ENCODE measurements at regions not wholly inside any gene's neighbourhood (a gene's known extent, or its start where the extent isn't known, plus 50 kb on each side); places are given as distances from the start of the nearest gene placed in this dataset.

DNA sequence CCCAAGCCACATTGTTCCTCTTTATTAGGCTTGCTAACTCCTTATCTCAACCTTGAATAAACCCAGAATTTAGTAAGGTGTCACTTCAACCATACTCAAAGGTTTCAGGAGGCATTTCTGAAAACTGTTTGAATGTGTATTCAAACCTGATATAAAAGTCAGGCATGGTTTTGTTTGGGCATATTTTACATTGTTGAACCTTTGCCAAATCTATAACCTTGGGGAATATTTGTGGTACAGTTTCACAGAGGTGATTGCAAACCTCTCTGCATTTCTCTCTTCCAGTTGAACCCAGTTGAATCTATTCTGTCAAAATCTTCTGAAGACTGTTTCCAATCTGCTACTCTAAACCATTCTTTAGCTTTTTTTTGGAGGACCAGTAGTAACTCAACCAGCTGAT is 409.0 kb downstream of the TECRL start:
- intact Hi-C loops (cut with micrococcal nuclease) (no loop called here), dilution Hi-C loops (cut with HindIII; ENCODE audit: low sequenced_read_pairs, unreplicated experiment) (no loop called here), in situ Hi-C loops (cut with MboI; ENCODE audit: low sequenced_read_pairs) (no loop called here)
- Histone ChIP-seq H4K20me1 (ENCODE audit: insufficient read depth, low read length) (no peaks in the 10 kb centered on the region), H2BK20ac (ENCODE audit: low read depth, low read length) (no peak overlapping the region), H3K4me2 (ENCODE audit: low read depth, low read length) (no peak overlapping the region), H3K9ac (ENCODE audit: low read depth, low read length) (no peak overlapping the region), H2AK9ac (replicated peaks; ENCODE audit: low read depth, low read length, poor library complexity) (no peak overlapping the region), H3K27ac (ENCODE audit: insufficient read depth, low read length) (no peak overlapping the region), H3K9me3 (ENCODE audit: control insufficient read depth, insufficient read depth, low read length) (0 out of 2 replicates have a peak, but pooled peaks cover 1% of the 10 kb centered on the region), H2AFZ (replicated peaks; ENCODE audit: low read length, poor library complexity) (no peak overlapping the region), H3K18ac (ENCODE audit: low read depth, low read length) (no peak overlapping the region), H3K27me3 (ENCODE audit: control insufficient read depth, insufficient read depth, low read length) (no peaks in the 10 kb centered on the region), H2BK15ac (ENCODE audit: low read depth, low read length) (no peak overlapping the region), H3K14ac (replicated peaks; ENCODE audit: low read depth, low read length) (no peak overlapping the region), H3K9me1 (ENCODE audit: insufficient read depth, low read length) (no peaks in the 10 kb centered on the region), H3K4ac (ENCODE audit: low read depth, low read length) (no peak overlapping the region), H4K8ac (ENCODE audit: low read depth in 2 of 2, low read length in 2 of 2) (no peak overlapping the region), H3K79me1 (ENCODE audit: low read depth in 1 of 2, low read length in 2 of 2) (no peaks in the 10 kb centered on the region), H2BK5ac (ENCODE audit: low read depth, low read length, poor library complexity, severe bottlenecking) (no peak overlapping the region), H2BK120ac (ENCODE audit: low read depth, low read length) (no peak overlapping the region), H3K23ac (ENCODE audit: low read depth, low read length) (no peak overlapping the region), H2AK5ac (ENCODE audit: low read depth, low read length) (no peak overlapping the region), H4K5ac (ENCODE audit: low read depth, low read length) (no peak overlapping the region), H3K4me1 (ENCODE audit: control insufficient read depth, insufficient read depth, low read length) (no peaks in the 10 kb centered on the region), H3K36me3 (ENCODE audit: control insufficient read depth, insufficient read depth, low read length) (no peaks in the 10 kb centered on the region), H4K91ac (ENCODE audit: insufficient read depth, low read depth, low read length) (no peak overlapping the region), H3K56ac (ENCODE audit: extremely low read depth, insufficient read depth, low read length) (no peak overlapping the region), H3K4me3 (ENCODE audit: insufficient read depth, low read depth, low read length) (no peak overlapping the region)
- ATAC-seq (ENCODE audit: low read depth) (no peak), DNase-seq (no peak)
- ChIA-PET POLR2A (ENCODE audit: unreplicated experiment) (no interaction called here), CTCF (no interaction called here)
- no TSS peak for BruUV-seq (replicated peaks)
- TF ChIP-seq, protein P1, sequence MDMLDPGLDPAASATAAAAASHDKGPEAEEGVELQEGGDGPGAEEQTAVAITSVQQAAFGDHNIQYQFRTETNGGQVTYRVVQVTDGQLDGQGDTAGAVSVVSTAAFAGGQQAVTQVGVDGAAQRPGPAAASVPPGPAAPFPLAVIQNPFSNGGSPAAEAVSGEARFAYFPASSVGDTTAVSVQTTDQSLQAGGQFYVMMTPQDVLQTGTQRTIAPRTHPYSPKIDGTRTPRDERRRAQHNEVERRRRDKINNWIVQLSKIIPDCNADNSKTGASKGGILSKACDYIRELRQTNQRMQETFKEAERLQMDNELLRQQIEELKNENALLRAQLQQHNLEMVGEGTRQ (IDR thresholded peaks at IDR 0.05; ENCODE audit: low read depth, low read length) = no peak
- TF ChIP-seq MAFK (IDR thresholded peaks at IDR 0.05; ENCODE audit: low read depth, low read length) = no peak
- no peak for TF ChIP-seq BHLHE40 (IDR thresholded peaks at IDR 0.05; ENCODE audit: low read depth, low read length)
- no peak for TF ChIP-seq RFX5 (IDR thresholded peaks at IDR 0.05; ENCODE audit: low read depth, low read length)
- TF ChIP-seq NFE2L2 (IDR thresholded peaks at IDR 0.05; ENCODE audit: low read depth, low read length) = no peak
- no peak for TF ChIP-seq CTCF (conservative IDR thresholded peaks at IDR 0.05; ENCODE audit: low read depth, low read length)
- TF ChIP-seq ELK1 (IDR thresholded peaks at IDR 0.05; ENCODE audit: borderline replicate concordance, low read depth, low read length) = no peak
- TF ChIP-seq POLR2A (IDR thresholded peaks at IDR 0.05; ENCODE audit: low read depth, low read length) = no peak
- TF ChIP-seq MAZ (IDR thresholded peaks at IDR 0.05; ENCODE audit: borderline replicate concordance, low read depth, low read length) = no peak
- TF ChIP-seq SMC3 (IDR thresholded peaks at IDR 0.05; ENCODE audit: low read depth, low read length) = no peak
- TF ChIP-seq FOS (IDR thresholded peaks at IDR 0.05; ENCODE audit: low read depth, low read length) = no peak

Data from IMR-90 (cell line).